ENCODE measurements at regions not wholly inside any gene's neighbourhood (a gene's known extent, or its start where the extent isn't known, plus 50 kb on each side); places are given as distances from the start of the nearest gene placed in this dataset.
"Not testable (repeated sequence)": the region's sequence is repeated elsewhere in the genome, so short reads cannot be mapped to it uniquely, and the experiment has no call there.

DNA sequence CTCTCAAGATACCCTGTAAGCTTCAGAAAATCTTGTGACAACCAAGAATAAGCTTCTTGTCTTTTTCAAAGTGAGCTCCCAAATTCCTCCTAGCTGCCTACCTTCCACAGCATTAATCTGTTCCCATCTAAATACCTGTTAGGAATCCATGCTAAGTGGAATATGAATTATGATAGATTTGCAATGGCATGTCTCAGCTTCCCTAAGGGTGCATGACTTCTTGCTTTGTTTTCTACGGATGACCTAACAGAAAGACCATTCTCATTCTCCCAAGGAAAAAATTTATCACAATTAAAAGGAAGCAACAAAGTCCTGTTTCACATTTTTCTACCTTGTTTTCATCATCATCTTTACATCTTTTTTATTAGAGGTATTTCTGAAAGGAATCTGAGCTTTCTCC, 532.7 kb downstream of the GRXCR1 start:
- DNase-seq (ENCODE audit: low read depth in 3 of 3), result no peak

DNA sequence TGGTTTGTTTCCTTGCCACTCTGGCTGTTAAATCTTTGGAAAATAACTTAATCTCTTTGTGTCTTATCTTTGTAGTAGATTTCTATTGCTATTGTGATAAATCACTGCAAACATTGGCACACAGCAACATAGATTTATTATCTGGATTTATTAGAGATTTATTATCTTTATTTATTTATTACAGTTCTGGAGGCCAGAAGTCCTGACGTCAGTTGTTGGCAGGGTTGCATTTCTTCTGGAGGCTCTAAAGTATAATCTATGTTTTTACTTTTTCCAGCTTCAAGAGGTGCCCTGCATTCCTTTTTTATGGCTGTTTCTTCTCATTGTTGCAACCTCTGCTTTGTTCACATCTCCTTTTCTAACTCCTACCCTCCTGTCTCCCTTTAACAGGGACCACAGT, 542.8 kb downstream of the GRXCR1 start:
- DNase-seq (ENCODE audit: low read depth in 3 of 3), result no peak

DNA sequence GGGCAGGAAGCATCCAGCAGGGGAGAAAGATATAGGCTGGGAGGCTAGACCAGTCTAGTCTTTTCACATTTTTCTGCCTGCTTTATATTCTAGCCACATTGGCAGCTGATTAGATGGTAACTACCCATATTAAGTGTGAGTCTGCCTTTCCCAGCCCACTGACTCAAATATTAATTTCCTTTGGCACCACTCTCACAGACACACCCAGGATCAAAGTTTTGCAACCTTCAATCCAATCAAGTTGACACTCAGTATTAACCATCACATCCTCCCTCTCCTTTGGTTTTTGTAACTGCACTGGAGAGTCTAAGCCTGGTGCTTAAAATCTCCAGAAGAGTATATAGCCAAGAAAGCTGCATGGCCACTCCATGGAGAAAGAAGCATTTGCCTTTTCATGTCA, 560.4 kb downstream of the GRXCR1 start:
- no peak for DNase-seq (ENCODE audit: low read depth in 3 of 3)

DNA sequence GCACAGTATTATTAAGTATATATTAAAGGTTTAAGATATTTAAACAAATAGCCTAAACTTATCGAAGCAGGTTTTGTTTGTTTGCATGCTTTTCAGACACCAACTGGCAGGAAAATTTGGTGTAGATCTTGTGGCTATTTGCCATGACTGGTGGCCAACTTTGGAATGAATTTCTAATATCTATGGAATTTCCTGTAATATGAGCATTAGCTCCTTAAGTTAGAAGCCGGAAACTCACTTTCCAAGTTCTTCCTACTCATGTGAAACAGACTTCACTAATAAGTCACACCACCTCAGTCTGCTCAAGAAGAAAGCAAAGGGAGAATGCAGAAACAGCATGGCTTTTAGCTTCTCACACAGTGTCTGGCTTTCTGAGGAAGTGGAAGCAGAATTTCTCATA, 563.9 kb downstream of the GRXCR1 start:
- no peak for DNase-seq (ENCODE audit: low read depth in 3 of 3)

DNA sequence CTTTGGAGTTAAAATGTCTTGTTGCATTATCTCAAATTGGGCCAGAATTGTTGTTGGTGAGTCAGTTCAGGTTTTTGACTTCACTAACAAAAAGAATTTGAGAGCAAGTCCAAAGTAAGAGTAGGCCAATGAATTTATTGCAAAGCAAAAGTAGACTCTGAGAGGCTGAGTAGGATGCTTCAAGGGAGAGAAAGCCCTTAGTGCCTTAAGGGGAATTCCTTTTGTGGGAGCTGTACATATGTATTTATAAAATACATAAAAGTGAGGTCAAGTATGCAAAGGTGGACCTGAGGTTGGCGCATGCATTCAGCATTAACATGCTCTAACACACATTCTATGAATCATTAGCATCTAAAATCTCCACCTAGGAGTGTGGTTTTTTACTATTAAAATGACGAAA, 565.4 kb downstream of the GRXCR1 start:
- DNase-seq (ENCODE audit: low read depth in 3 of 3), result no peak

DNA sequence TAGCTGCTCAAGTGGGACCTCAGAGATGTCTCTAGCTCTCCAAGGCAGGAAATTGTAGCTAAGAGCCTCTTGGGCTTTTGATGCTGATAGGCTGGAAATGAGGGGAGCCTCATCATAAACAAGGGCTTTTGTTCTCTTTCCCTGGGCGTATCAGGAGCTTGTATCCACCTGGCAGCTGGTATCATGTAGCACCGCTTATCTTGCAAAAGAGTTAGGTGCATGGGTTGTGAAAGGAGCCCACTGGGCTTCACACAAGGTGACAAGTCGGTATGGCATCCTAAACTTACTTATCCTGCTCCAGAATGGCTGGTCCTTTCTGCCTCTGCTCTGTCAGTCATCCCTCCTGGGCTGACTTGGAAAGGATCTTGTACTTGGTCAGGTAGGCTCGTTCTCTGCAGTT, 565.8 kb downstream of the GRXCR1 start:
- DNase-seq (ENCODE audit: low read depth in 3 of 3), result no peak

DNA sequence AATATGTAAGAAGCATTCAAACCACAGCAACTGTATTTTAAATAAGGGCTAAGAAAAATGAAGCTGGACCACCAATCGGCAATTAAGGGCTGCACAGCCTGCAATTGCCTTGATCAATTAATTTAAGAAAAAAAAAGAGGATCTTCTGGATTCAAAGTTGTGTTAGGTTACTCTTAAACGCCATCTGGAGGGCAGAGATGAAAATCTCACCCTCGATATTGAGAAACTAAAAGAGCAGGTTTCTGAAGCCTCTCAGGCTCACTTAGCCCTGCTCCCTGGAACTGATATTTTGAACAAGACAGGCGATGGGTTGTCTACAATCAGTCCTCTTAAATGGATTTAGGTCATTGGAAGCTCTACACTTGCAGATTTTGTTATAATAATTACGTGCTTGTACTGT, 579.4 kb downstream of the GRXCR1 start:
- DNase-seq (ENCODE audit: low read depth in 3 of 3), result no peak

DNA sequence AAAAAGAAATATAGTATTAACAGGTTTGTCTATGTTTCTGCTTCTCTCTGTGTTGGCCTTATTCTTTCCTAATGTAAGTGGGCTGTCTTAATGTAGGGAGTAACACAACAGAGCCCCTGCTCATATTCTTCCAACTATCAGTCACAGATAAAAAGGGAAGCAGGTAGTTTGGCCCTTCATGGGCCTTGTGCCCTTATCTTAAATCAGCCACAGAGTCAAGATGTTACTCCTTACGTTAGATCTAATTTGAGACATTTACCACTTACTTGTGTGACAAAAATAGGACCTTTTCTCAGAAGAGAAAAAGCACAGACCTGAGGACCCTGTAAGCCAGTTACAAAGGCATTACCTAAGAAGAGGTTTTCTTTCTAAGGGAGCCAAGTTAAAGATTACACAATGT, 589.0 kb downstream of the GRXCR1 start:
- DNase-seq (ENCODE audit: low read depth in 3 of 3), result no peak

DNA sequence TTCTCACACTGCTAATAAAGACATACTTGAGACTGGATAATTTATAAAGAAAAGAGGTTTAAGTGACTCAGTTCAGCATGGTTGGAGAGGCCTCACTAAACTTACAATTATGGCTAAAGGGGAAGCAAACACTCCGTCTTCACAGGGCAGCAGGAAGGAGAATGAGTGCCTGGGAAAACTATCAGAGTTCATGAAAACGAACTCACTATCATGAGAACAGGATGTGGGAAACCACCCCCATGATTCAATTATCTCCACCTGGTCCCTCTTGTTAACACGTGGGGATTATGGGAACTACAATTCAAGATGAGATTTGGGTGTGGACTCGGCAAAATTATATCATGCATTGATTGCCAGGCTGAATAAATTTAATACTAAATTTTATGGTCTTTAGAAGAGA, 592.7 kb downstream of the GRXCR1 start:
- no peak for DNase-seq (ENCODE audit: low read depth in 3 of 3)

DNA sequence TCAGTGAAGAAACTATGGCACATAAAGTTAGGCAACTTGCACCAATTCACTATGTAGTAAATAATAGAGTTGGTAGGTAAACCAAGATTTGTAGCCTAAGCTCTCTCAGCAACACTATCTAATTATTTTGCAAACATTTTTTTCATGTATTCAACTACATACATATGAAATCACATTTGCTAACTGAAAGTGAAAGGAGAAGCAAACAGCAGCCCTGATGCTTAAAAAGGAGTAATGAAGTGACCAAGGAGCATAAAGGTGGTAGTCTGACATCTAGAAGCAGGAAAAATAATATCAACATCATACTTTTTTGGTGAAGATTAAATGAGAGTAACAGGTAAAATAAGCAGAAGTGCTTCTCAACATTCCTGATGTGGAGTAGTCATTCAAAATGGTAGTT, 603.7 kb downstream of the GRXCR1 start:
- no peak for DNase-seq (ENCODE audit: low read depth in 3 of 3)

DNA sequence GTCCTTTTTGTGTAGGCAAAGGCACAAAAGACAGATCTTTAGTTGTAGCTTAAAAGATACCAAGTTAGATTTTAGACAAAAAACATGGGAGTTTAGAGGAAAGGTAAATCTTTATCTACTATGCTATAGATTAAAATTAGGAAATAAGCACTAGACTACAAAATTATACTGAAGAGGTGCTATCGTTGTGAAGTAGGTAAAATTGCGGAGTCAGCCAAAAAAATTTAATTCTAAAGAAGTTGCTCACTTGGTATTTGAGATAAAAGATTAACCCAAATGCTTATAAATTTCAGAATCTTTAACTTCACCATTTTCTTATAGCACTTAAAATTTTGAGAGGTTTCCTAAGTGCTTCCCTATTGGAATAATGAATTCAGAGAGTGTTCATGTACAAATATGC, 604.1 kb downstream of the GRXCR1 start:
- no peak for DNase-seq (ENCODE audit: low read depth in 3 of 3)

DNA sequence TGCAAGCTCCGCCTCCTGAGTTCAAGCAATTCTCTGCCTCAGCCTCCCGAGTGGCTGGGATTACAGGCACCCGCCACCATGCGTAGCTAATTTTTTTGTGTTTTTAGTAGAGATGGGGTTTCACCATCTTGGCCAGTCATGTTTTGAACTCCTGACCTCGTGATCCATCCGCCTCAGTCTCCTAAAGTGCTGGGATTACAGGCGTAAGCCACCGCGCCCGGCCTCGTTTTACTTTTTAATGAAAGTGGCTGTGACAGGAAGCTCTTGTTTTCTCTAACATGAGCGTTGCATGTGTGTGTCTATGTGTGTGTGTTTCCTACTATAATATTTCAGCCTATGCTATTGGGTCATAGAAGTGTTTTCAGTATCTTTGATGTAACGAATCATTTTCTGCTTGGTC, 613.3 kb downstream of the GRXCR1 start:
- DNase-seq (ENCODE audit: low read depth in 3 of 3), result not testable (repeated sequence)

DNA sequence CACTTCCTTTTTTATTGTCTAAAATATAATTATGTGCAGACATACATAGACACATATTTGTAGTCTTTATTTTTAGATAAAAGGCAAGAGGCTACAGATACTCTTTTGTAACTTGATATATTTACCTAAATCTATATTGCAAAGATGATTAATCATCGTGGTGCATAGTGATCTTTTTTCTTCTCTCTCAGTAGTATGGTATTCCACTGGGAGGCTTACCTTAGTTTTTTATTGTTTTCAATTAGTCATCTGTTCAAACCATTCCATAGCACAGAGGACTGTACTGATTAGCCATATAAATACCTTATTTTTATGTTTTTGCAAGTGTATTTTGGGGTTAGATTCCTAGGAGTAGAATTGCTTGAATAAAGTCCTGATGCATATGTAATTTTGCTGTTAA, 619.7 kb downstream of the GRXCR1 start:
- no peak for DNase-seq (ENCODE audit: low read depth in 3 of 3)

DNA sequence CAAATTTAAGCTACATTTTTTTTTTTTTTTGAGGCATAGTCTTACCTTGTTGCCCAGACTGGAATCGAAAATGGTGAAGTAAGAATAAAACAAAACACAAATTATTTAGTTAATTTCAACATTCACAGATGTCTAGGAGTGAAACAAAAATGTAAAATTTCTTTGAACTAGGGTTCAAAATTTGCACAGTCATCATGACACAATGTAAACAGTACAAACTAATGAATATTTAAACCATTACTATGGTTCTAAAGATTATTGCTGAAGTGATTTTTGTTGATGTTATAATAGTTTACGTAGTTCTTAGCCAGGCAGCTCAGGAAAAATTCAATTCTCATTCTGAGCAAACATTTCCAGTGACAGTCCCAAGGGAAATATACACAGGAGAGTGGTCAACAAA, 633.1 kb downstream of the GRXCR1 start:
- no peak for DNase-seq (ENCODE audit: low read depth in 3 of 3)

DNA sequence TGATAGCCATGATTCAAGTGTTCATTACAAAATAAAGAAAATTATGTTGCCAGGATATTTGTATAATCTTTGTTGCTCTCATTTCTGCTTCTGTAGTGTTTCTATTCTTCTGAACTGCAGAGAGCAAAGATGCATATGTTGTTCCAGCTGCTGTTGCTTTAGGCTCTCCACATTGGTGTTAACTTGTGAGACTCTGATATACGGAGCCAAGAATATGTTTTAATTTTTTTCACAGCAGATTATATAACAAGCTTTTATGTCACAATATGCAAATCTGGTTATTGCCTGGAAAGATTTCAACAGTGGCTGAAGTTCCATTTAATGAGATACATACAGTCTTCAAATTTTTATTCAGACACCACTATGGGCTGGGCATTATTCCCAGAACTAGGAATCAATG, 655.0 kb downstream of the GRXCR1 start:
- no peak for DNase-seq (ENCODE audit: low read depth in 3 of 3)

DNA sequence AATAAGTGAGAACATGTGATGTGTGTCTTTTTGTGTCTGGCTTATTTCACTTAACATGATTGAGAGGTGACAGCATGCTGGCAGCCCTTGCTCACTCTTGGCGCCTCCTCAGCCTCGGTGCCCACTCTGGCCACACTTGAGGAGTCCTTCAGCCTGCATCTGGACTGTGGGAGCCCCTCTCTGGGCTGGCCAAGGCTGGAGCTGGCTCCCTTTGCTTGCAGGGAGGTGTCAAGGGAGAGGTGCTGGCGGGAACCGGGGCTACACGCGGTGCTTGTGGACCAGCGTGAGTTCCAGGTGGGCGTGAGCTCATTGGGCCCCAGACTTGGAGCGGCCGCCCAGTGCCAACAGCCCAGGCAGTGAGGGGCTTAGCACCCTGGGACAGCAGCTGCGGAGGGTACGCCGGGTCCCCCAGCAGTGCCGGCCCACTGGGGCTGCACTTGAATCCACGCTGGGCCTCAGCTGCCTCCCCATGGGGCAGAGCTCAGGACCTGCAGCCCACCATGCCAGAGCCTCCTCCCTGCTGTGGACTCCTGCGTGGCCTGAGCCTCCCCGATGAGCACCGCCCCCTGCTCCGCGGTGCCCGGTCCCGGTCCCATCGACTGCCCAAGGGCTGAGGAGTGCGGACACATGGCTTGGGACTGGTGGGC, 658.6 kb downstream of the GRXCR1 start:
- DNase-seq (ENCODE audit: low read depth in 3 of 3), result no peak

DNA sequence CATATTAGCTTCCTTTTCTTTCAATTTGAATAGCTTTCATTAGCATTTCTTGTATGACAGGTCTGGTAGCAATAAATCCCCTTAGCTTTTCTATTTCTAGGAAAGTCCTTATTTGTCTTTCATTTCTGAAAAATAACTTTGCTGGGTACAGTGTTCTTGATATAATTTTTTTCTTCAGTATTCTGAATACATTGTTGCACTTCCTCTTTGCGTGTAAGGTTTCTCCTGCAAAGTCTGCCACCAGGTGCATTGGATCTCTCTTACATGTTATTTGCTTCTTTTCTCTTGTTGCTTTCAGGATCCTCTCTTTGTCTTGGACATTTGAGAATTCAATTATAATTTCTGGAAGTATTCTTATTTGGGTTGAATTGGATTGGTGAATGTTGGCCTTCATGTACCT, 663.7 kb downstream of the GRXCR1 start:
- no peak for DNase-seq (ENCODE audit: low read depth in 3 of 3)

DNA sequence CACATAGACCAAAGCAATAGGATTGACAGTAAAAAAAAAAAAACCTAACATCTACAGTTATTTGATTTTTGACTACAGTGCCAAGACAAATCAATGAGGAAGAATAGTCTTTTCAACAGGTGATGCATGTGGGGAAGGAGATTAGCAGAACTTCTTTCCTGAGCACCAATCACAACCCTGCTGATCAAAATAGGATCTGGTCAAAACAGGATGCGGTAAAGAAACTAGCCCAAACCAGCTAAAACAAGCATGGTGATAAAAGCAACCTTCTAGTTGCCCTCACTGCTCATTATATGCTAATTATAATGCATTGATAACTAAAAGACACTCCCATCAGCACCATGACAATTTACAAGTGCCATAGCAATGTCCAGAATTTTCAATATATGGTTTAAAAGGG, 667.5 kb downstream of the GRXCR1 start:
- no peak for DNase-seq (ENCODE audit: low read depth in 3 of 3)

DNA sequence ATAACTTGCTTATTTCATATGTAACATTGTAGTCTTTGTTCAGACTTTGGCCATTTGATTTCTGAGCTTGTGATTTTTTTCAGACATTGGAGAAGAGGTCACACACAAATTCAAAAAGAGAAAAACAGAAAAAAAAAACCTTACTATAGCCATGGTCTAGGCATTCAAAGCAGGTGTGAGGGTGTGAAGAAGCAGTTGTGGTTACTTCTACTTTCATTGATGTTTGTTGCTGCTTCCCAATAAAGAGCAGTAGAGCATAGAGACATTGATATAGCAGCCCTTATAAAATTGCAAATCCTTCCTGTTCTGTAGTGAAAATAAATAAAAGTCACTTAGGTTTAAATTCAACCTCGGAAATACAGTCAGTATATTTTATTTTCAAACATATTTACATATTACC, 671.6 kb downstream of the GRXCR1 start:
- no peak for DNase-seq (ENCODE audit: low read depth in 3 of 3)

DNA sequence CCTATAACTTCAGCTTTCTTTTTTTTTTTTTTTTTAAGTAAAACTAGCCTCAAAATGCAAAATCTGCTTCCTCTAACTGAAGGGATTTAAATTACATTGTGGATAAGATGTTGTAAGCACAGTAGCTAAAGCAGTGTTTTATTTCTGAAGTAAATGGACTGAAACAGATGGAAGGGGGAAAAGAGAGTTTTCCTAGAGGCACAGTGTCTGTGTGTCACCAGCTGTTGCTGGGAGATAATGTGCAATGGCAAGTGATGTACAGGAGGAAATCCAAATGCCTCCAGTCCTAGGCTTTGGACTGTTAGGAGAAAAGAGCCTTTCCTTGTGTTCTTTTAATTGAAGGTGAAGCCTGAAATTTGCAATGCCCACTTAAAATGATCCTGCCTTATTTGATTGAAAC, 672.1 kb downstream of the GRXCR1 start:
- DNase-seq (ENCODE audit: low read depth in 3 of 3), result no peak

DNA sequence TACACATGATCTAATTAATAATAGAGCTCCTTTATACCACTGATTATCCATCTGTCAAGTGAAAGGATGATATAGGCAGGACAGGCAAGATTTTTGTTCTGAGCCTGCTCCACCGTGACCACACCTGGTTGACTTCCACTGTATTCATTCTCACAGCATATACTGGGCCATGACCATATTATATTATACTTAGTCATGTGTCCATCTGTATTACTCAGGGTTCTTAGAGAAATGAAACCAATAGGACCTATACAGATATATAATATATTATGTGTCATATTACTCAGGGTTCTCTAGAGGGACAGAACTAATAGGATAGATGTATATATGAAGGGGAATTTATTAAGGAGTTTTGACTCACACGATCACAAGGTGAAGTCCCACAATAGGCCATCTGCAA, 675.1 kb downstream of the GRXCR1 start:
- no peak for DNase-seq (ENCODE audit: low read depth in 3 of 3)

DNA sequence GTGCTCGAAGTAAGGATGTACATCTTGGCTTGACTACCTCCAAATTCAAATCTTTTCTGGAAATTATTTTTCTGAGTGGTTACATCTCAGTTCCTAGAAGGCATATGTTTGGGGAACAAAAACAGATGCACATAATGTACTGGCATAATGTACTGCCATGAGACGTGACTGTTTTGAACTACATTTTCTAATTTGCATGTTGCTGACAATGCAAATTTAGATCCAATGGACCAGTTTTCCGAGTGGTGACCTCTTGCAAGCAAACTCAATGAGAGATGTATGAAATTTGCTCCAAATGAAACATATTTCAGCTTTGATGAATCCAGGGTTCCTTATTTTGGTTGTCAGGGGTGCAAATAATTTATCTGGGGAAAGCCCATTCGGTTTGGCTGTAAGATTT, 694.3 kb downstream of the GRXCR1 start:
- no peak for DNase-seq (ENCODE audit: low read depth in 3 of 3)

DNA sequence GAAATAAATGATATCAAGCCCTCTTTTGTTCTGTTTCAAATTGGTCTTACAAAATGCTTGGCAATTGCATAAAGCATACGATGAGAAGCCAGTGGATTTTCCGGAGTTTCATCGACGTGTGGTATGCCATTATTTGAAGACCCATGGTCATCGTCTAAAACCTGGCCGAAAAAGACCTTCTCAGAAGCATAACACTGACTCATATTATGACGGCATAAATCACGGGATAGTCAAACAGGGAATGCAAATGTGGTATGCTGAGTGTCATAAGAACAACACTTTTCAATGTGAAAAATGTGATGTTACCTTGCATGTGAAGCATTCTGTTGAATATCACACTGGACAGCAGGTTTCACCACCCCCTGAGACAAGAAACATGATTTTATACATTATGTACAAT, 695.2 kb downstream of the GRXCR1 start:
- DNase-seq (ENCODE audit: low read depth in 3 of 3), result no peak

DNA sequence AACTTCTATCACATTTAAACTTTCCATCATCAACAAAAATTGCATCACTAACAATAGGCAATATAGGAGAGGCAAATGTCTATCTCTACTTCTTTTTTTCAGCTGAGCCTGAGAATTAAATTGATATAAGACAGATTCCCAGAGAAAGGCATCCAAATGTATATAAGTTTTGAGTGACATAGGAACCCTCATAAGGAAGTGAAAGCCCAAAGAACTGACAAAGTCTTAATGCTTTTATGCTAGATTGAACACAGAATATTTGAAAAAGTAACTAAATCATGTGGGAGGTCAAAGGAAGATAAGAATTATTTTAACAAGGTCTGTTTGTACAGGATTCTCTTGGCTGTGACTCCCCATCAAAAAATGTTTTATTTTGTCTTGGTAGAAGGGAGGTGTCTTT, 714.9 kb downstream of the GRXCR1 start:
- DNase-seq (ENCODE audit: low read depth in 3 of 3), result no peak

Measured in stimulated activated CD4-positive, alpha-beta T cell treated with anti-CD3 and anti-CD28 coated beads, TNF-alpha, amount 100 ng/mL, for 4 hours (primary cell).